PC-9 (cell line): ENCODE measurements at regions not wholly inside any gene's neighbourhood (a gene's known extent, or its start where the extent isn't known, plus 50 kb on each side); places are given as distances from the start of the nearest gene placed in this dataset.

Experiments used
- EZH2 ChIP-seq: fragments of 200-600 bp; sonication (generic); IDR thresholded peaks from 2 replicates; pipeline ENCODE4 v1.8.0; 2017; ENCODE audit warnings: antibody characterized with exemption, low read depth
- TF ChIP-seq, protein P1 (sequence below): fragments of 200-600 bp; sonication (generic); conservative IDR thresholded peaks from 2 replicates; pipeline ENCODE4 v1.6.1; 2017; ENCODE audit warnings: mixed run types, antibody characterized with exemption, mild to moderate bottlenecking, moderate library complexity

DNA sequence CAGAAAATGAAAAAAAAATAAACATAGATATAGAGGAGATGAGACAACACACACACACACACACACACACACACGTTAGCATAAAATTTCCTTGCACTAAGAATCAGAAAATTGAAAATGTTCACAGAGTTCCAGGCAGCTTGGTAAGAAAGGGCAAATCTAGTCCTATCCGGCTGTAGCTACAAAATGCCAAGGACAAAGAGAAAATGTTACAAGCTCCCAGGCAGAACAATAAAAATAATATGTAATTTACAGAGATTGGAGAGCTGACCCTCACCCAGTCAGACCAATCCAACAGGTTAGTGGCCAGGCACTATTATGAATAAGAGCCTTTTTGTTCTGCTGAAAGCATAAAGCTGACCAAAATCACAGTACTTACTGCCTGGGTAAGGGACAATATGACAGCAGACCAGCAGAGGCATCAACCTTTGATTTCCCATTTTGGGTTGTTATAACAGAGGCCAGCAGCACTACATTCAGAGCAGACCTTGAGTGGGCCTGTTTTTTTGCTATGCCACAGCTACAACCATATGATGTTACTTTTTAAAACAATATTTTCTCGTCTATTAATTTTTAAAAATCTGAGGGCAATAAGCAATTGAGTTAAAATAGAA lies 892.6 kb downstream of the TAF11L14 start:
- TF ChIP-seq, protein P1, sequence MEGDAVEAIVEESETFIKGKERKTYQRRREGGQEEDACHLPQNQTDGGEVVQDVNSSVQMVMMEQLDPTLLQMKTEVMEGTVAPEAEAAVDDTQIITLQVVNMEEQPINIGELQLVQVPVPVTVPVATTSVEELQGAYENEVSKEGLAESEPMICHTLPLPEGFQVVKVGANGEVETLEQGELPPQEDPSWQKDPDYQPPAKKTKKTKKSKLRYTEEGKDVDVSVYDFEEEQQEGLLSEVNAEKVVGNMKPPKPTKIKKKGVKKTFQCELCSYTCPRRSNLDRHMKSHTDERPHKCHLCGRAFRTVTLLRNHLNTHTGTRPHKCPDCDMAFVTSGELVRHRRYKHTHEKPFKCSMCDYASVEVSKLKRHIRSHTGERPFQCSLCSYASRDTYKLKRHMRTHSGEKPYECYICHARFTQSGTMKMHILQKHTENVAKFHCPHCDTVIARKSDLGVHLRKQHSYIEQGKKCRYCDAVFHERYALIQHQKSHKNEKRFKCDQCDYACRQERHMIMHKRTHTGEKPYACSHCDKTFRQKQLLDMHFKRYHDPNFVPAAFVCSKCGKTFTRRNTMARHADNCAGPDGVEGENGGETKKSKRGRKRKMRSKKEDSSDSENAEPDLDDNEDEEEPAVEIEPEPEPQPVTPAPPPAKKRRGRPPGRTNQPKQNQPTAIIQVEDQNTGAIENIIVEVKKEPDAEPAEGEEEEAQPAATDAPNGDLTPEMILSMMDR = no peak
- no peak for TF ChIP-seq EZH2
